Fibroblast of lung (primary cell): ENCODE measurements at regions not wholly inside any gene's neighbourhood (a gene's known extent, or its start where the extent isn't known, plus 50 kb on each side); places are given as distances from the start of the nearest gene placed in this dataset.

Source experiments
- CTCF ChIP-seq, 2 donors: IDR thresholded peaks in 1 of 2; conservative IDR thresholded peaks in 1 of 2; 1 replicate in 1 of 2; 2 replicates in 1 of 2; pipeline ENCODE4 v1.5.1; 2011 to 2012; ENCODE audit warnings: low read length in 2 of 2, control low read depth in 1 of 2, inconsistent platforms in 1 of 2, low read depth in 1 of 2, mild to moderate bottlenecking in 1 of 2
- EZH2 ChIP-seq: IDR thresholded peaks from 2 replicates; pipeline ENCODE4 v1.5.1; 2012; ENCODE audit warnings: low read length, control low read depth, mild to moderate bottlenecking; ENCODE audit errors: missing control alignments

GRCh38 chr1:98368995-98369394 lies 292.5 kb upstream of the SNX7 start:
- TF ChIP-seq EZH2 = no peak
- TF ChIP-seq CTCF (conservative IDR thresholded peaks at IDR 0.05 in 1 of 2, IDR thresholded peaks at IDR 0.05 in 1 of 2; ENCODE audit: low read depth in 1 of 2, low read length in 2 of 2) = no peak
